ENCODE measurements at regions not wholly inside any gene's neighbourhood (a gene's known extent, or its start where the extent isn't known, plus 50 kb on each side); places are given as distances from the start of the nearest gene placed in this dataset.

GRCh38 chr12:116384691-116385485, 107.4 kb upstream of the MED13L start:
- no peak for TF ChIP-seq POLR2AphosphoS5 (IDR thresholded peaks at IDR 0.05; ENCODE audit: borderline replicate concordance, low read depth, low read length)
- no peak for TF ChIP-seq FOXP2 (optimal IDR thresholded peaks at IDR 0.05; ENCODE audit: control extremely low read depth, extremely low read length, insufficient read depth)

Data from SK-N-MC (cell line).